ENCODE measurements at regions not wholly inside any gene's neighbourhood (a gene's known extent, or its start where the extent isn't known, plus 50 kb on each side); places are given as distances from the start of the nearest gene placed in this dataset.
"Not testable (repeated sequence)": the region's sequence is repeated elsewhere in the genome, so short reads cannot be mapped to it uniquely, and the experiment has no call there.

DNA sequence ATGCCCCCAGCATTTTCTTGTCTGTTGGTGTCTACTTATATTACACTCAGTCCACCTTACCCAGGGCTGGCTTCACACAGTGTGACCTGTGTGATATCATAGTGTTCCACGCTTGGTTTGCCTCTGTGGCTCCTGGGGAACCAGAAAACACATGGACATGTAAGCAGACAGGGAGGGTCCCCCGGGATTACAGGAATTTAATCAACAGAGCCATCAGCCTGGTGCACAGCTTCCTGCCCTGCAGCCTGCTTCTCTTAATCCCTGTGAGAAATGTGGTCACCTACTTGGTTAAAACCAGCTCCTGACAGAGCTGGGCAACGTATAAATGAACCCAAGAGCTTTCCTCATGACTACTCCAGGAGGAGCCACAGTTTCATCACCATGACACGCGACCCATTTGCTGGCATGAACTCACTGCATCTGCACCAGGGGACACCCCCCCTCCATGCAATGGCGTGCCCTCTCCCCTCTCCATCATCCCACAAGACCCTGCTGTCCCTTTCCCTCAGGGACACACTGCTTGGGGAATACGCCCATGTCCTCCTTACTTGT lies 152.1 kb downstream of the UQCRFS1 start:
- no peak for DNase-seq (ENCODE audit: insufficient read length, low spot score)
- no peak for FAIRE-seq

DNA sequence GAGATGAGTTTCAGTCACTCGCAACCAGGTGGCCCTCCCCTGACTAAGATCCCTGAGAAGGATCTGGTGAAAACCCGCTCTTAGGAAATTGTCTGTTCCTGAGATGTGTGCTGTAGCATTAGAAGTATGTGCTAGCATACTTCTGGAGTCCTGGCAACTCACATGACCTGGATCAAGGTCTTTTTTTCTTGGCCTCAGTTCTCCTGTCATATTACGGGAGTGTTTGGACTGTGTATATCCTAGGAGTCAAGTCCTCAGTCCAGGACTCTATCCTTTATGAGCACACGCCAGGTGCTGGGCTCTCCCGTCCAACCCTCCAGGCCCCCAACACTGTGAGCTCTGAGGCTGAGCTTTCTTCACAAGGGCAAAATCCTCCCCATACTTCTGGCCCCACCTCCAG lies 156.4 kb downstream of the UQCRFS1 start:
- FAIRE-seq, result no peak
- no peak for DNase-seq (ENCODE audit: insufficient read length, low spot score)

DNA sequence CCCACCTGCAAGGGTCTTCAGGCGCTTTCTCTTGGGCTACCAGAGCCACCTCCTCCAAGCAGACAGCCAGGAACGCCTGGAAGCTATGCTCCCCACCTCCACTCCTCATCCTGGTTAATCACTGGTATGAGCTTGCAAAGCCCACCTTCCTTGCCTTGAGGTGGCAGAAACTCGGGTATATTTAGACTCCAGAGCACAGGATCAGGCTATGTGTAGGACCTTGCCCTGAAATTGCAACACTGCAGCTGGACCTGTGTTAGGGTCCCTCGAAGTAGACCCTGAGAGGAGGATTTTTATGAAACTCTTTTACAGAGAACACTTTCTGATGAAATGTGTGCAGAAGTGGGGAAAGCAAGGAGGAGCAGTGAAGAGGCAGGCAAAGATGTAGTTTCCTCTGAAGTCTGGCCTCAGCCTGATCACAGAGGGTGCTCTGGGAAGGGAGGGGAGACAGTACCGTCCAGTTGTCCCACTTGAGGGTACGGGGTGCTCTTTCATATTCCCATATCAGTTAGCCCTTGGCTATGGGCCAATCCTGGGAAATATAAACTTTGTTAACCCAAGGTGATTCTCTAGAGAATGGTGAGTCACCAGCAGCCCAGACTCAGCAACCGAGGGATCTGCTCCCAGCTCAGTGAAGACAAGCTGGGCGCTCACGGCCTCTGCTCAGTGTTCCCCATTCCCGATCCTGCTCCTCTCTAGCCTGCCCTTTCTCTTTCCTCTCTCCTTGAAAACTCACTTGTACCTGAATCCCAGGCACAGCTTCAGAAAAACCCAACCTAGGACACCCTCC lies 157.9 kb downstream of the UQCRFS1 start:
- DNase-seq (ENCODE audit: insufficient read length, low spot score) (no peak), FAIRE-seq (no peak)

DNA sequence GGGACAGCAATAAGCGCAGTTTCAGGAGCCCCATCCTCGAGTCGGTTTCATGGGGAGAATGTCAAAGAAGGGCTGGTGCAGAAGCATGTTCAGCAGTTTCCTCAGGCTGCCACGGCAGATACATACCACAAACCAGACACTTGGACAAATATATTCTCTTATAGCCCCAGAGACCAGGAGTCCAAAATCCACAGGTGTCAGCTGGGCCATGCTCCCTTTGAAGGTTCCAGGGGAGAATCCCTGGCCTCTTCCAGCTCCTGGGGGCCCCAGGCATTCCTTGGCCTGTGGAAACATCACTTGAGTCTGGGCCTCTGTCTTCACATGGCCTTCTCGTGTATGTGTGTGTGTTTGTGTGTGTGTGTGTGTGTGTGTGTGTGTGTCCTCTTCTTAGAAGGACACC lies 164.1 kb downstream of the UQCRFS1 start:
- DNase-seq (ENCODE audit: insufficient read length, low spot score) (no peak), FAIRE-seq (no peak)

DNA sequence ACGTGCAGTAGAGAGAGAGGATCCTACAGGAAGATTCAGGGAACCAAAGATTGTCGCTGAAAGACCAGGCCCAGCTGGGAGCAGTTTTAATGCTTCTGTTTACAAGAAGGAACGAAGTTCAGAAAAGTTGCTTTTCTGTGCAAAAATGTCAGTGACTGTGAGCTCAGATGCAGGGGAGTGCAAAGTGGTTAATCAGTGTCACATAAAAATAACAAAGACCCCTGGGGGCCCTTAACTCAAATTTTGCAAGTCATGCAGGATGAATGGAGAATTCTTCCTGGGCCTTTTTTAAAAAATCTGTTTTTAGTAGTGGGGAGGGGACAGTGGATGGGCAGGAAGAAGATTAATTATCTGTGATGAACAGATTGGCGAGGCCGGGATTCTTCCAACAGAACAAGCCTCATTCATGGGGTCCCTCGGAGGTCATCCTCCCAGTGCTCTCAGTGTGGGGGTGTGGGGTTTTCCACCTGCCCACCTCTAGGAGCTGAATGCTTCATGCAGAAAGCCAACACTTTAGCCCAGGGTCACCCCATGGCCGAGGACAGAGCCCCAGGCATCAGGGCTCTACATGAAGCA lies 167.2 kb downstream of the UQCRFS1 start:
- DNase-seq (ENCODE audit: insufficient read length, low spot score) (no peak), FAIRE-seq (no peak)

DNA sequence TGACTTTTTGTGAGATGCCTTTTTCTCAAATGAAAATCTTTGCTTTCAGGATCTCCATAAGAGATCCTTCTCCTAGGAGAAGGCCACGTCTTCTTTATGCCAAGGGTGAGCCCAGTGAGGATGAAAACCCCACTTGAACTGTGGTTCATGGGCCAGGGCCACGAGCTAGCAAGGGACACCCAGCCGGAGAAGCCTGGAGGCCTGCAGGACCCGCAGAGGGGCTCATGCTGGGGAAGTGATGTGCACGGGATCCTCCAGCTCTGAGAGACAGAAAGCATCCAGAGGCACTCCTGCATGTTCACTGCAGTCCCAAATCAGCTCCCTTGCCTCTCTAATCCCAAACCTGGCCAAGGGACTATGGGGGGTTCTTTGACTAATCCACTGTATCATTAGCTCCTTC lies 168.9 kb downstream of the UQCRFS1 start:
- DNase-seq (ENCODE audit: insufficient read length, low spot score) (no peak), FAIRE-seq (no peak)

DNA sequence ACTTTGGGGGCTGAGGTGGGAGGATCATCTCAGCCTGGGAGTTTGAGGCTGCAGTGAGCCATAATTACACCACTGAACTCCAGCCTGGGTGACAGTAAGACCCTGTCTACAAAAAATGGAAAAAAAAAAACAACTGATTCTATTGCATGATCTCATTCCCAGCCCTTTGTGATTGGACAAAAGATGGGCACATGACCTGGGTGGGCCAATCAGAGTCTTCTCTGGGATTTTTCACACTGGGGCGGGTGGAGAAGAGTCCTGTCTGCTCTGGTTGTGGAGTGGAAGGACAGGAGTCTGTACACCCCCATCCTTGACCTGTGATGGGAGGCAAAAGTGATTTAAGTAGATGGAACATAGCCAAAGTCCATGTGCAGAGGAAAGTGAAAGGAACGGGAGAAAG lies 170.5 kb downstream of the UQCRFS1 start:
- DNase-seq (ENCODE audit: insufficient read length, low spot score), result no peak
- FAIRE-seq, result no peak

DNA sequence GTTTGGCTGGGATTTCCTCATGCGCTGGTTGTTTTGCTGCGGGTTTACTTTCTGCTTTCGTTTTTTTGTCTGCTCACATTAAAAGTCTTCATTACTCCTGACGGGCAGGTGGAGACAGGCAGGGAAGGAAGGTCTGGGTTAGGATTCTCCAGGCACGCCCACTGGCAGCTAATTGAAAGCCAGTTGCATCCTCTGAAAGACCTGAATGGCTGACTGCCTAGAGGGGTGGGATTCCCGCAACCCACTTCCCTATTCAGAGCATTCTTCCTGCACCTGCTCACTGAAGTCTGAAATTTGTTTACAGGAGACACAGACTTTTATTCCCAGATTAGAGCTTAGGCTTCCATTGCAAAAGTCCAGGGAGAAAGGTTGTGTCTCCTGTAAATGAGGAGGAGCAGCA lies 172.0 kb downstream of the UQCRFS1 start:
- DNase-seq (ENCODE audit: insufficient read length, low spot score) (no peak), FAIRE-seq (no peak)

DNA sequence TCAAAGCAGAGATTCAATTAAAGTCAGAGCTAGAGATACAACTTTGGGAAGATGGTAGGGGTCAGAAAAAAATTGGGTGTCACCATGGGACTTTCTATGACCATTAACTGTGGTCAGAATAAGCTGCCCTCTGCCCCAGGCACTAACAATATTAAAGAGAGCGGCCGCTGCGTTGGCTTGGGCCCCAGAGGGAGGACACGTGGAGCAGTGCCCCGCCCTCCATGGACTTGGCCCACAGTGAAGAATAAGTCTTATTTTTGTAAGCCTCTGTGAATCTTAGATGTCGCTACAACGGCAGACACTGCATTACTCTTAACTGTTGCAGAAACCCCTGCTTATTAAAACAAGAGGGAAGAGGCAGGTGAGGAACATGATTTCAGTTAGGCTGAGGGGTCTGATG lies 172.7 kb downstream of the UQCRFS1 start:
- FAIRE-seq (no peak), DNase-seq (ENCODE audit: insufficient read length, low spot score) (no peak)

DNA sequence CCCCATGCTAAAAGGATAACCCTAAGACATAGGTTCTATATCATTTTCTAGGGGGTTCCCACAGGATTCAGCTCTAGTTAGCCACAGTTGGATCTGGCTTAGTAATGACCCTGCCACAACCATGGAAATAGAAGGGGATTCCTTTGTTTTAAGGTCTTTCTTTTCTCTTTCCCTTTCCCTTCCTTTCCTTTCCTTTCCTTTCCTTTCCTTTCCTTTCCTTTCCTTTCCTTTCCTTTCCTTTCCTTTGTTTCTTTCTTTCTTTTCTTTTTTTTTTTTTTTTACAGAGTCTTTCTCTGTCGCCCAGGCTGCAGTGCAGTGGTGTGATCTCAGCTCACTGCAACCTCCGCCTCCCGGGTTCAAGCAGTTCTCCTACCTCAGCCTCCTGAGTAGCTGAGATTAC lies 173.9 kb downstream of the UQCRFS1 start:
- DNase-seq (ENCODE audit: insufficient read length, low spot score); FAIRE-seq: not testable (repeated sequence)

DNA sequence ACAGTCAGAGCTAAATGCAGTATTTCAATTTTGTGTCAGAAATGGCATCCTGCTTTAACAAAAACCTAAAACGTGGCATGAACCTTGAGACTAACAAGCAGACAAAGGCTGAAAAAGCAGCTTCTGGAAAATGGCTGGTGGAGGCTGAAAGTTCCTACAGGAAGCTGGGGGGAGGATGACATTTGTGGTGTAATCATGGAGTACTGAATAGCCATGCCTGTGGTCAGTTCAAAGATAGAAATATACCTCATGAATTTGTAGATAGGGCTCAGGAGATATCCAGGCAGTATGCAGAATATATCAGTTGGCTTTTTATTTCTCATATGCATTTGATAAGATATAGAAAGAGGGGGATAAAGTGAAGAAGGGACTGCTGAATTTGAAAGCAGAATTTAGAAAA lies 181.7 kb downstream of the UQCRFS1 start:
- FAIRE-seq (no peak), DNase-seq (ENCODE audit: insufficient read length, low spot score) (no peak)

DNA sequence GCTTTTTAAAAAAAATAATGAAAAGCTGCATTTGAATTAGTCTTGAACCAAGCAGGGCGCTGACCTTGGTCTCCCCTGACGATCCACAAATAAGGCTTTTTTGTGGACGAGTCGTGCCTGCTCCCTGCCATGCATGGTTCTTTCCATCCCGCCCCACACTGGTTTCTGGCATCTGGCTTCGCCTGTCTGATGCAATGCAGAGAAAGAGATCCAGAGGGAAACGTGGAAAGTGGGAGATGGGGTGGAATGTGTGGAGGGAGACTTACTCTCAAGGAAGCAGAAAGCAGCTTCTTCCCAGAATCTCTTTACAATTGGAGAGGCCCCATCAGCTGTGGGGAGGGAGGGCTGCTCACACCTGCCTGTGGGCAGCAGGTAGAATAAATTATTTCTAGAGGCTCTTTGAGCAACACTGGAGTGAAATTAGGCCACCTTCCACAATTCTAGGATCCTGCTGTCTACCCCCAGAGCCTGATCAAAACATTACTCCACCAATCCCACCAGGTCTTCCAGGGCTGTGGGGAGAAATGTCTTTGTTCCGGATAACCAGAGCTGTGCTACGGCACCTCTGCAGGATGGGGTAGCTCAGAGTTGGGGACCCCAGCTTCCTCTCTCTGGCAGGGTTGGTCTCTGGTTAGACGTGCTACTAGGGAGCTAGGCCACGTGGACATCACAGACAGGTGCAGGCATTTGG lies 183.5 kb downstream of the UQCRFS1 start:
- DNase-seq (ENCODE audit: insufficient read length, low spot score) (no peak), FAIRE-seq (no peak)

DNA sequence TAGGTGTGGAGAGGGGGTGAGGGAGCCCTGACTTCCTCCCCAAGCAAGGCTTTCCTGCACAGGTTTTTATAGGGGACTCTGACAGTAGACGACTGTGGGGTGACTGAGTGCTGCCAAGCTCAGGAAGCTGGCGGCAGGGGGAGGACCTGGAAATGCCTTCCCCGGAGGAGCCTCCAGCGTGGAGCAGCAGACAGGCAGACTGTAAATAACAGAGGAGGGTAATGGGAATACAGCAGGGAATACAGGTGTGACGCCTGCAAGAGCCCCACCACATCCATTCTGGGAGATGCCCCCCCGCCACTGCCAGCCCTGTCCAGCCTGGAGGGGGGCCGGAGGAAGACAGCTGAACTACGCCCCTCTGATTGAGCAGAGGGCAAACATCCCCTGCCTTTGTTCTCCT lies 190.4 kb downstream of the UQCRFS1 start:
- DNase-seq (ENCODE audit: insufficient read length, low spot score), result no peak
- FAIRE-seq, result no peak

DNA sequence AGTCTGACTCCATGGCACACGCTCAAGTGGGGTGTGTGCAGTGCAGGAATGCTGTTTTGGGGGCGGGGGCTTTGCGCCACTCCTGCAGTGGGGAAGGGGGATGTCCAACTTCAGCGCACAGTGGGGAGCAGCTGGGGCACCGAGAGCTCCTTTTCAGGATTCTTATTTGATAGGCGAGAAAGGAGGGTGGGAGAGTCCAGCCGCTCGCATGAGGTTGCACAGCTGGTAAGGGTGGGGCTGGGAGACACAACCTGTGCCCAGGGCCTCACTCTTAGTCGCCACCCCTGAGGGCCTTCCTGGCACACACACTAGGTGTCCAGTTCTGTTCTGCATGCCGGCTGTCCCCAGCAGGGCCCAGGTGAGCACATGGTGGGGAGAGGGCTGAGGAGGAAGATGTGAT lies 190.8 kb downstream of the UQCRFS1 start:
- FAIRE-seq, result no peak

DNA sequence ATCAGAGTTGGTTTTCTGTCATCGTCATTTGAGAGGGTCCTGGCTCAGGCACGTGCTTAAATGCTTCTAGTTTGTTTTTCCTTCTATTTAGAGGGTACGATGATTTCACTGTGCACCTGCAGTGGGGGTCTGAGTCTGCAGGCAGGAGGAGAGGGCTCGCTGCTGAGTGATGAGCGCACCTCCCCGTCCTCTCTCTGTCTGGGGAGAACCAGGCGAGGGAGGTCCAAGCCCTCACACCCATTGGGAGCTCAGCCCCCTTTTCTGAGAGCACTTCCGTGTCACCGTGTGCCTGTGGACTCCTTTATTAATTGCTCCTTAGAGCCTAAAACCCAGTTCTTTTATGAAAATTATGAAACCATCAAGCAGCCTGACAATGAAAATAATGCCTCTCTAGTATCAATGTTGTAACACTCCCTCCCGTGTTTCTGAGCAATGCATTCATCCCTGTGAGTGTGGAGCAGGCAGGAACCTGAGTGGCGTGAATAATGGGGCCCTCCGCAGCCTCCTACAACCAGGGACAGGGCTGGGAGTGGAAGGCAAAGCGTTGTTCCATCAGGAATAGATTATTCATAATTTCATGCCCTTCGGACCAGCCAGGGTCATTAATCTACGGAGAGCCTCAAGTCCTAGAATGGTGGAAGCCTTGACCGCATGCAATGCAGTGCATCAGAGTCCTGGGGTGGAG lies 191.6 kb downstream of the UQCRFS1 start:
- FAIRE-seq (no peak), DNase-seq (ENCODE audit: insufficient read length, low spot score) (no peak)

More for the DNA sequence above, 190.8 kb downstream of the UQCRFS1 start:
- DNase-seq (ENCODE audit: insufficient read length, low spot score), result no peak

DNA sequence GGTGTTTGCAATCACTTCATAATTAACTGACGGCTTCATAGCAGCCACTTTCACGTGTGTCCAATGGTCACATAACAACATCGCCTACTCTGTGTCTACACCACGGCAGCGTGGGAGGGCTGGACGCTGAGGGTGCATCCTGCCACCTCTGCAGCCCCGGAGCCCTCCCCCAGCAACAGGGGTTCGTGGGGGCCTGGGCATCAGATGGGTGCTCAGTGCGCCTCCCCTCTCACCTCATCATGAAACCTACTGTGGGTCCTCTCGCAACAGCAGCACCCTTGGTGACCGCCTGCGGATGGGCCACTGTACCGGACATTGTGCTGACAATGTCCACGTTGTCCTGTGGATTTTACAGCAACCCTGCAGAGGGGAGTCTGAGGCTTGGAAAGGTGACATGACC lies 193.5 kb downstream of the UQCRFS1 start:
- DNase-seq (ENCODE audit: insufficient read length, low spot score) (no peak), FAIRE-seq (no peak)

DNA sequence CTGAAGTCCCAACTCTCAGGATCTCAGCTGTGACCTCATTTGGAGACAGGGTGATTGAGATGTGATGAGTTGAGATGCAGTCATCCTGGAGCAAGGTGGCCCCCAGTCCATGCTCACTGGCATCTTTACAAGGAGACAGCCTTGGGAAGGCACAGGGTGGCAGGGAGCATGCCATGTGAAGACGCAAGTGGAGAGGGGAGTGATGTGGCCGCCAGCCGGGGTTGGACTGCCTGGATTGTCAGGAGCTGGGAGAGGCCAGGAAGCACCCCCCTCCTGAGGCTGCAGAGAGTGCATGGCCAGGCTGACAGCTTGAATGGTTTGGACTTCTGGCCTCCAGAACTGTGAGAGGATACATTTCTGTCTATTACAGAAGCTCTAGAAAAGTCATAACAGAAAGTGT lies 194.4 kb downstream of the UQCRFS1 start:
- DNase-seq (ENCODE audit: insufficient read length, low spot score) (no peak), FAIRE-seq (no peak)

DNA sequence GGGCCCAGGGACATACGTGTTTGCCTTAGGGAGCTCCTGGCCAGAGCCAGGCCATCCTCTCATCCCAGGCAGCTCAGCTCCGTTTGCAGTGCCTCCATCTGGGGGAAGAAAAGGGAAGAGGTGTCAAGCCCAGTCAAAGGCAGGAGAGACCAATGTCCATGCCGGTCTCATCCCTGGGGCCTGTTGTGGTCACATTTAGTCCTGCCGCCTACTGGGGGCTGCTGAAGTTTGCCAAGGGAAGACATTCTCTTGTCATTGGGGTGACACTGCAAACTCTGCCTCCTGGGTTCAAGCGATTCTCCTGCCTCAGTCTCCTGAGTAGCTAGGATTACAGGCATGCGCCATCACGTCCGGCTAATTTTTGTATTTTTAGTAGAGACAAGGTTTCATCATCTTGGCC lies 195.2 kb downstream of the UQCRFS1 start:
- DNase-seq (ENCODE audit: insufficient read length, low spot score) (no peak), FAIRE-seq (no peak)

DNA sequence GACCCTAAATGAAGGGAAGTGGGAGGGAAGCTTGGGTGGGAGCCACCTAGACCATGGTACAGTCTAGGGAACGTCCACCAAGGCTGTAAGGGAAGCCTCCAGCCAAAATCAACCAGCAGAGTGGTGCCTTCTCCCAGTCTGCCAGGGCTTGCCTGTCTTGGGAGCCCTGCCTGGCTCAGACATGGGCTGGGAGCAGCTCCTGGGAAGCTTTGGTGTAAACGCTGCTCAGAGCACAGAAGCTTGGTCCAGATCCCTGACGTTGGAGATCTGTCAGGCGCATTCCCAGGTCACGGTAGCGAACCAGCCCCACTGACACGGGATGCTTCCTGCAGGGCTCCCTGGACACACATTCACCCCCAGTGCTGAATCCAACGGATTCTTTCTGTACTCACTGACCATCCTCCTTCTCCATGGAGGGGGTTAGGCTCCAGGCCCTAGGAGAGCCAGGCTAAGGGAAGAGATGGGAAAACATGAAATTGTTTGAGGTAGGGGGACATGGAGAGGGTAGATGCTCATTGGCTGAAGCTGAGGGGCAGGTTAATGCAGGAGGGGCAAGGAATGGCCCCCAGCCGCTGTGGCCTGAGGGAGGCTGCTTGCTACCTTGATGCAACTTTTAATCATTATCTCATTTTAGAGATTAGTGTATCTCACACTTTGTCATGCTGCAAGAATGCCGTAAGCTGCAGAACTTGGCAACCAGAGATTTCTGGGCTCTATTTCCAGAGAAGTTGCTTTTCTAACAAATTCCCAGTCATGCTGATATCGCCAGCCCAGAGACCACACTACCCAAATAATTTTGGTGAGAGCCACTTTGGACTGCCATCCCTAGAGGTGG lies 195.8 kb downstream of the UQCRFS1 start:
- no peak for FAIRE-seq
- DNase-seq (ENCODE audit: insufficient read length, low spot score), result no peak

DNA sequence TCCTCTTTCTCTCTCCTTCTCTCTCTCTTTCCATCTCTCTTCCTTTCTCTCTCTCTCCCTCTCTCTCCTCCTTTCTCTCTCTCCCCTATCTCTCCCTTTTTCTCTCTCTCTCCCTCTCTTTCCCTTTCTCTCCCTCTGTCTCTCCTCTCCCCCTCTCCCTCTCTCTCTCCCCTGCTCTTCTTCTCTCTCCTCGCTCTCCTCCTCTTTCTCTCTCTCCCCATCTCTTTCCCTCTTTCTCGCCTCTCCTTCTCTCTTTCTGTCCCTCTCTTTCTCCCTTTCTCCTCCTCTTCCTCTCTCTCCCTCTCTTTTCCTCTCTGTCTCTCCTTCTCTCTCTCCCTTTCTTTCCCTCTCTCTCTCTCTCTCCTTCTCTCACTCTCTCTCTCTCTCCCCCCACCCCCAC lies 196.6 kb downstream of the UQCRFS1 start:
- DNase-seq (ENCODE audit: insufficient read length, low spot score) (no peak), FAIRE-seq (no peak)

Data from HTR-8/SVneo (cell line).